OCI-LY3 (cell line): ENCODE measurements at regions not wholly inside any gene's neighbourhood (a gene's known extent, or its start where the extent isn't known, plus 50 kb on each side); places are given as distances from the start of the nearest gene placed in this dataset.

Experiments used
- H2AFZ ChIP-seq: fragments of 200-600, 300-600 bp; shearing (Covaris generic); 2 replicates; pipeline ENCODE4 v1.6.0; 2014; ENCODE audit warnings: antibody characterized with exemption, low read depth, low read length
- H3K27ac ChIP-seq: fragments of 200-600, 300-600 bp; sonication (generic); 2 replicates; pipeline ENCODE4 v1.5.1; 2014; ENCODE audit warnings: mild to moderate bottlenecking, low read length, moderate library complexity, mixed read lengths
- H3K27me3 ChIP-seq: fragments of 200-600, 300-600 bp; sonication (generic); 2 replicates; pipeline ENCODE4 v1.6.1; 2014; ENCODE audit warnings: low read depth, low read length, mixed read lengths
- H3K36me3 ChIP-seq: fragments of 200-600, 300-600 bp; sonication (generic); replicated peaks from 2 replicates; pipeline ENCODE3; 2014; ENCODE audit warnings: low read depth, low read length, mixed read lengths
- H3K4me1 ChIP-seq: fragments of 300-600, 200-600 bp; sonication (generic); 2 replicates; pipeline ENCODE4 v1.6.1; 2014; ENCODE audit warnings: low read length, mixed read lengths
- H3K4me2 ChIP-seq: fragments of 200-600, 300-600 bp; sonication (generic); 2 replicates; pipeline ENCODE4 v1.6.1; 2014; ENCODE audit warnings: low read length, mixed read lengths
- H3K4me3 ChIP-seq: fragments of 300-600, 200-600 bp; sonication (generic); 2 replicates; pipeline ENCODE4 v1.5.1; 2014; ENCODE audit warnings: antibody characterized with exemption, mild to moderate bottlenecking, low read length, moderate library complexity
- H3K79me2 ChIP-seq: fragments of 300-600, 200-600 bp; shearing (Covaris generic); 2 replicates; pipeline ENCODE4 v1.6.1; 2014; ENCODE audit warnings: mild to moderate bottlenecking, low read length, mixed read lengths
- H3K9ac ChIP-seq: fragments of 300-600, 200-600 bp; shearing (Covaris generic); 2 replicates; pipeline ENCODE4 v1.6.0; 2014; ENCODE audit warnings: mild to moderate bottlenecking, low read length, moderate library complexity
- H3K9me3 ChIP-seq: fragments of 200-600, 300-600 bp; shearing (Covaris generic); 2 replicates; pipeline ENCODE4 v1.6.1; 2014; ENCODE audit warnings: low read length, mixed read lengths; ENCODE audit not compliant: insufficient read depth
- H4K20me1 ChIP-seq: fragments of 200-600, 300-600 bp; sonication (generic); 2 replicates; pipeline ENCODE4 v1.6.1; 2016; ENCODE audit warnings: low read length, mixed read lengths; ENCODE audit not compliant: insufficient read depth
- EZH2phosphoT487 ChIP-seq: fragments of 200-600 bp; shearing (Covaris generic); IDR thresholded peaks from 2 replicates; pipeline ENCODE4 v1.6.1; 2018; ENCODE audit warnings: antibody characterized with exemption, mixed run types, low read depth
- TF ChIP-seq, protein P1 (sequence below): fragments of 200-600, 300-600 bp; sonication (generic); IDR thresholded peaks from 2 replicates; pipeline ENCODE4 v1.5.1; 2014; ENCODE audit warnings: antibody characterized with exemption, low read length, low read depth

- H3K79me2 ChIP-seq: no peaks in the 10 kb centered on the region
- no peak overlapping the region for H3K4me3 ChIP-seq
- no peak overlapping the region for H3K9ac ChIP-seq
- H2AFZ ChIP-seq: no peak overlapping the region
- H3K4me1 ChIP-seq: no peaks in the 10 kb centered on the region
- no peaks in the 10 kb centered on the region for H3K9me3 ChIP-seq
- H3K27ac ChIP-seq: no peak overlapping the region
- no peaks in the 10 kb centered on the region for H4K20me1 ChIP-seq
- TF ChIP-seq, protein P1, sequence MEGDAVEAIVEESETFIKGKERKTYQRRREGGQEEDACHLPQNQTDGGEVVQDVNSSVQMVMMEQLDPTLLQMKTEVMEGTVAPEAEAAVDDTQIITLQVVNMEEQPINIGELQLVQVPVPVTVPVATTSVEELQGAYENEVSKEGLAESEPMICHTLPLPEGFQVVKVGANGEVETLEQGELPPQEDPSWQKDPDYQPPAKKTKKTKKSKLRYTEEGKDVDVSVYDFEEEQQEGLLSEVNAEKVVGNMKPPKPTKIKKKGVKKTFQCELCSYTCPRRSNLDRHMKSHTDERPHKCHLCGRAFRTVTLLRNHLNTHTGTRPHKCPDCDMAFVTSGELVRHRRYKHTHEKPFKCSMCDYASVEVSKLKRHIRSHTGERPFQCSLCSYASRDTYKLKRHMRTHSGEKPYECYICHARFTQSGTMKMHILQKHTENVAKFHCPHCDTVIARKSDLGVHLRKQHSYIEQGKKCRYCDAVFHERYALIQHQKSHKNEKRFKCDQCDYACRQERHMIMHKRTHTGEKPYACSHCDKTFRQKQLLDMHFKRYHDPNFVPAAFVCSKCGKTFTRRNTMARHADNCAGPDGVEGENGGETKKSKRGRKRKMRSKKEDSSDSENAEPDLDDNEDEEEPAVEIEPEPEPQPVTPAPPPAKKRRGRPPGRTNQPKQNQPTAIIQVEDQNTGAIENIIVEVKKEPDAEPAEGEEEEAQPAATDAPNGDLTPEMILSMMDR: no peak
- no peak for TF ChIP-seq EZH2phosphoT487
- no peaks in the 10 kb centered on the region for H3K27me3 ChIP-seq
- H3K4me2 ChIP-seq: no peak overlapping the region
- no peaks in the 10 kb centered on the region for H3K36me3 ChIP-seq
Measured at GRCh38 chr3:15952543-15953175, 154.9 kb upstream of the ANKRD28 start.

- no peak overlapping the region for H2AFZ ChIP-seq
- H3K27ac ChIP-seq: no peak overlapping the region
- TF ChIP-seq, protein P1: peak; percentile 38
- no peak for TF ChIP-seq EZH2phosphoT487
Measured at GRCh38 chr3:15953841-15954240, 156.1 kb upstream of the ANKRD28 start.

GRCh38 chr3:15955968-15956367, 158.2 kb upstream of the ANKRD28 start:
- Histone ChIP-seq H2AFZ (no peak overlapping the region), H3K27me3 (no peaks in the 10 kb centered on the region), H3K27ac (no peak overlapping the region), H3K4me2 (no peak overlapping the region), H3K9ac (no peak overlapping the region), H3K9me3 (no peaks in the 10 kb centered on the region), H3K79me2 (no peaks in the 10 kb centered on the region), H3K36me3 (no peaks in the 10 kb centered on the region), H3K4me3 (no peak overlapping the region), H4K20me1 (no peaks in the 10 kb centered on the region), H3K4me1 (no peaks in the 10 kb centered on the region)
- TF ChIP-seq, protein P1: no peak
- TF ChIP-seq EZH2phosphoT487: no peak

More at GRCh38 chr3:15953841-15954240, 156.1 kb upstream of the ANKRD28 start:
- no peak overlapping the region for H3K9ac ChIP-seq
- H3K4me1 ChIP-seq: no peaks in the 10 kb centered on the region
- H3K9me3 ChIP-seq: no peaks in the 10 kb centered on the region
- no peak overlapping the region for H3K4me3 ChIP-seq
- no peak overlapping the region for H3K4me2 ChIP-seq
- no peaks in the 10 kb centered on the region for H3K36me3 ChIP-seq
- no peaks in the 10 kb centered on the region for H3K27me3 ChIP-seq
- H3K79me2 ChIP-seq: no peaks in the 10 kb centered on the region
- no peaks in the 10 kb centered on the region for H4K20me1 ChIP-seq

- H3K4me3 ChIP-seq: no peak overlapping the region
- H3K79me2 ChIP-seq: no peaks in the 10 kb centered on the region
- H3K9ac ChIP-seq: no peak overlapping the region
- no peaks in the 10 kb centered on the region for H3K27me3 ChIP-seq
- H3K4me2 ChIP-seq: no peak overlapping the region
- H3K27ac ChIP-seq: no peak overlapping the region
- H2AFZ ChIP-seq: no peak overlapping the region
- no peaks in the 10 kb centered on the region for H3K4me1 ChIP-seq
- no peaks in the 10 kb centered on the region for H4K20me1 ChIP-seq
- H3K36me3 ChIP-seq: no peaks in the 10 kb centered on the region
- TF ChIP-seq EZH2phosphoT487: no peak
- TF ChIP-seq, protein P1: no peak
- no peaks in the 10 kb centered on the region for H3K9me3 ChIP-seq
Measured at GRCh38 chr3:15958692-15959433, 161.1 kb upstream of the ANKRD28 start.
